IMR-90 (cell line): ENCODE measurements at regions not wholly inside any gene's neighbourhood (a gene's known extent, or its start where the extent isn't known, plus 50 kb on each side); places are given as distances from the start of the nearest gene placed in this dataset.

Source experiments
- BHLHE40 ChIP-seq: fragments of 150-350 bp; IDR thresholded peaks from 2 replicates; pipeline ENCODE4 v1.6.1; 2016; ENCODE audit warnings: mild to moderate bottlenecking, low read depth, low read length
- CHD1 ChIP-seq: IDR thresholded peaks from 2 replicates; pipeline ENCODE4 v1.6.1; 2012; ENCODE audit warnings: low read depth, low read length, improper control_type of control experiment
- MXI1 ChIP-seq: IDR thresholded peaks from 2 replicates; pipeline ENCODE4 v1.6.1; 2012; ENCODE audit warnings: low read depth, mild to moderate bottlenecking, low read length, moderate library complexity, borderline replicate concordance
- NFE2L2 ChIP-seq: fragments of 150-350 bp; IDR thresholded peaks from 2 replicates; pipeline ENCODE4 v1.6.1; 2016; ENCODE audit warnings: low read depth, mild to moderate bottlenecking, low read length
- POLR2A ChIP-seq: IDR thresholded peaks from 2 replicates; pipeline ENCODE4 v1.6.1; 2012; ENCODE audit warnings: mild to moderate bottlenecking, low read depth, low read length
- RAD21 ChIP-seq: IDR thresholded peaks from 2 replicates; pipeline ENCODE4 v1.6.1; 2012; ENCODE audit warnings: low read length, improper control_type of control experiment
- RFX5 ChIP-seq: IDR thresholded peaks from 2 replicates; pipeline ENCODE4 v1.8.0; 2012; ENCODE audit warnings: low read depth, mild to moderate bottlenecking, low read length, moderate library complexity
- SMC3 ChIP-seq: fragments of 150-350 bp; IDR thresholded peaks from 2 replicates; pipeline ENCODE4 v1.6.1; 2016; ENCODE audit warnings: low read depth, mild to moderate bottlenecking, antibody characterized with exemption, low read length, moderate library complexity
- TF ChIP-seq, protein P1 (sequence below): fragments of 150-350 bp; IDR thresholded peaks from 2 replicates; pipeline ENCODE4 v1.6.1; 2017; ENCODE audit warnings: mild to moderate bottlenecking, antibody characterized with exemption, low read length, low read depth
- TF ChIP-seq, protein P2 (sequence below): conservative IDR thresholded peaks from 2 replicates; pipeline ENCODE4 v1.5.1; 2012; ENCODE audit warnings: mild to moderate bottlenecking, low read depth, low read length, improper control_type of control experiment

DNA sequence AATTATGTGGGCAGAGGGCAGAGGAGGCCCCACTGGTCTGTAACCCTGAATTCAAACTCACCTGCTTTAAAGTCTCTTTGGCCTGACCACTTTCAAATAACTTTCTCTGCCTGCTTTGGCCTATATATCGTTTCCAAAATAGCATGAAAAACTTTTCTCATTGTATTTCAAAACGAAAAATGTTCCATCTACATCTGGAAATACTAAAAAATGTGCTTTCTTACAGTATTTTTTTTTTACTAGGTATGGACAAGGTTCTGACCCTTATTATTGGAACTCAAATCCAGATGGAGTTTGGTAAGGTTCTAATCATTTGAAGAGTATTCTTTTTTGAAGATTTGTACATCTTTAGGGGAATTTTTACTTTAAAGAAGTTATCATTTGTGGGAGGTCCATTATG, 241.9 kb downstream of the PAX1 start:
- TF ChIP-seq, protein P1, sequence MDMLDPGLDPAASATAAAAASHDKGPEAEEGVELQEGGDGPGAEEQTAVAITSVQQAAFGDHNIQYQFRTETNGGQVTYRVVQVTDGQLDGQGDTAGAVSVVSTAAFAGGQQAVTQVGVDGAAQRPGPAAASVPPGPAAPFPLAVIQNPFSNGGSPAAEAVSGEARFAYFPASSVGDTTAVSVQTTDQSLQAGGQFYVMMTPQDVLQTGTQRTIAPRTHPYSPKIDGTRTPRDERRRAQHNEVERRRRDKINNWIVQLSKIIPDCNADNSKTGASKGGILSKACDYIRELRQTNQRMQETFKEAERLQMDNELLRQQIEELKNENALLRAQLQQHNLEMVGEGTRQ = no peak
- TF ChIP-seq BHLHE40 (no peak), RFX5 (no peak), CHD1 (no peak), NFE2L2 (no peak), MXI1 (no peak), RAD21 (no peak), POLR2A (no peak), SMC3 (no peak)
- TF ChIP-seq, protein P2, sequence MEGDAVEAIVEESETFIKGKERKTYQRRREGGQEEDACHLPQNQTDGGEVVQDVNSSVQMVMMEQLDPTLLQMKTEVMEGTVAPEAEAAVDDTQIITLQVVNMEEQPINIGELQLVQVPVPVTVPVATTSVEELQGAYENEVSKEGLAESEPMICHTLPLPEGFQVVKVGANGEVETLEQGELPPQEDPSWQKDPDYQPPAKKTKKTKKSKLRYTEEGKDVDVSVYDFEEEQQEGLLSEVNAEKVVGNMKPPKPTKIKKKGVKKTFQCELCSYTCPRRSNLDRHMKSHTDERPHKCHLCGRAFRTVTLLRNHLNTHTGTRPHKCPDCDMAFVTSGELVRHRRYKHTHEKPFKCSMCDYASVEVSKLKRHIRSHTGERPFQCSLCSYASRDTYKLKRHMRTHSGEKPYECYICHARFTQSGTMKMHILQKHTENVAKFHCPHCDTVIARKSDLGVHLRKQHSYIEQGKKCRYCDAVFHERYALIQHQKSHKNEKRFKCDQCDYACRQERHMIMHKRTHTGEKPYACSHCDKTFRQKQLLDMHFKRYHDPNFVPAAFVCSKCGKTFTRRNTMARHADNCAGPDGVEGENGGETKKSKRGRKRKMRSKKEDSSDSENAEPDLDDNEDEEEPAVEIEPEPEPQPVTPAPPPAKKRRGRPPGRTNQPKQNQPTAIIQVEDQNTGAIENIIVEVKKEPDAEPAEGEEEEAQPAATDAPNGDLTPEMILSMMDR = no peak
